Fibroblast of lung (primary cell): ENCODE measurements at regions not wholly inside any gene's neighbourhood (a gene's known extent, or its start where the extent isn't known, plus 50 kb on each side); places are given as distances from the start of the nearest gene placed in this dataset.

Experiments used
- CTCF ChIP-seq, 2 donors: IDR thresholded peaks in 1 of 2; conservative IDR thresholded peaks in 1 of 2; 1 replicate in 1 of 2; 2 replicates in 1 of 2; pipeline ENCODE4 v1.5.1; 2011 to 2012; ENCODE audit warnings: low read length in 2 of 2, control low read depth in 1 of 2, inconsistent platforms in 1 of 2, low read depth in 1 of 2, mild to moderate bottlenecking in 1 of 2
- EZH2 ChIP-seq: IDR thresholded peaks from 2 replicates; pipeline ENCODE4 v1.5.1; 2012; ENCODE audit warnings: low read length, control low read depth, mild to moderate bottlenecking; ENCODE audit errors: missing control alignments

DNA sequence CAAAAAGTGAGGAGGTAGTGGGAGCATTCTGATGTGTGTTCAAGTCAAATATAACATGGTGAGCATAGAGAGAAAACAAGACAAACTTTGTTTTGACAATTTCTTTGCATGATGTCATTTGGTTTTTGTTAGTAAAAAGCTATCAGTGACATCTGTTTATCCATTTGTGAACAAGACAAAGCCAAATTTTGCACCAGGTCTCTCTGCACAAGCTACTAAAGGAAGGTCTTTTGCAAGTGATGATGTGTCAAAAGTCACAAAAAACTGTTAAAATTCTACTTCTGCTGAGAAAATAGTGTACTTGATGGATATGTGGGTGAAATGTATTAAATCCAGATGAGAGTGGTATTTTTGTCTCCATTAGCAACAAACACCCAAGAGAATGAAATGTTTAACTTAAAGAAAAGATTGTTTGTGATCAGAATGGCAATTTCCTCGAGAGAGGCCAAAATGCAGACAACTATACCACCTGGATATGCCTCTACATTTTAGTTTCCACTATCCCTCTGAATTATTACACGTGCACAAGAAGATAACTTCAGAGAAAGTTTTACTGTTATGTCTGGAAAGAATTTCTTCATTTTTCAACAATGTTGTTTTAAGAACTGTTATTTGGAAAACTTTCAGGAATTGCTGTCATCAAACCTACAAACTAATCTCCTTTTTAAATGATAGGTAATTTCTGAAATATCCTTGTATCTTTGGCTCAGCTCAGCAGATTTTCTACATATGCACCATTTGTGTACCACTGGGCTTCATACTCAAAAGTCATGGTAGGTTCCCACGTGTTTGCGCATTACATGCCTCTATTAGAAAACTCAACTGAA is 807.4 kb upstream of the ADGRL2 start:
- TF ChIP-seq CTCF (conservative IDR thresholded peaks at IDR 0.05 in 1 of 2, IDR thresholded peaks at IDR 0.05 in 1 of 2; ENCODE audit: low read depth in 1 of 2, low read length in 2 of 2): no peak
- TF ChIP-seq EZH2: no peak
